ENCODE measurements at regions not wholly inside any gene's neighbourhood (a gene's known extent, or its start where the extent isn't known, plus 50 kb on each side); places are given as distances from the start of the nearest gene placed in this dataset.

GRCh38 chr10:60459701-60460457, 70.2 kb upstream of the ANK3 start:
- TF ChIP-seq, protein P1, sequence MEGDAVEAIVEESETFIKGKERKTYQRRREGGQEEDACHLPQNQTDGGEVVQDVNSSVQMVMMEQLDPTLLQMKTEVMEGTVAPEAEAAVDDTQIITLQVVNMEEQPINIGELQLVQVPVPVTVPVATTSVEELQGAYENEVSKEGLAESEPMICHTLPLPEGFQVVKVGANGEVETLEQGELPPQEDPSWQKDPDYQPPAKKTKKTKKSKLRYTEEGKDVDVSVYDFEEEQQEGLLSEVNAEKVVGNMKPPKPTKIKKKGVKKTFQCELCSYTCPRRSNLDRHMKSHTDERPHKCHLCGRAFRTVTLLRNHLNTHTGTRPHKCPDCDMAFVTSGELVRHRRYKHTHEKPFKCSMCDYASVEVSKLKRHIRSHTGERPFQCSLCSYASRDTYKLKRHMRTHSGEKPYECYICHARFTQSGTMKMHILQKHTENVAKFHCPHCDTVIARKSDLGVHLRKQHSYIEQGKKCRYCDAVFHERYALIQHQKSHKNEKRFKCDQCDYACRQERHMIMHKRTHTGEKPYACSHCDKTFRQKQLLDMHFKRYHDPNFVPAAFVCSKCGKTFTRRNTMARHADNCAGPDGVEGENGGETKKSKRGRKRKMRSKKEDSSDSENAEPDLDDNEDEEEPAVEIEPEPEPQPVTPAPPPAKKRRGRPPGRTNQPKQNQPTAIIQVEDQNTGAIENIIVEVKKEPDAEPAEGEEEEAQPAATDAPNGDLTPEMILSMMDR (conservative IDR thresholded peaks at IDR 0.05; ENCODE audit: low read depth), result no peak
- CTCF ChIA-PET, result no interaction called here
- H3K27ac ChIP-seq, result no peak overlapping the region
- DNase-seq (ENCODE audit: low spot score), result no peak
- POLR2A ChIA-PET (ENCODE audit: low non-redundant PET), result interaction anchor here (0.7 to 0.9 kb wide), 2 partner anchors 124 to 318 kb away, joined by 3 read pairs; partner anchors contain the start of gene CDK1

- ChIA-PET CTCF (no interaction called here), POLR2A (ENCODE audit: low non-redundant PET) (no interaction called here)
- H3K27ac ChIP-seq, result no peak overlapping the region
- DNase-seq (ENCODE audit: low spot score), result no peak
- TF ChIP-seq, protein P1 (conservative IDR thresholded peaks at IDR 0.05; ENCODE audit: low read depth), result no peak
Measured at GRCh38 chr10:60456053-60456452, 66.4 kb upstream of the ANK3 start.

DNA sequence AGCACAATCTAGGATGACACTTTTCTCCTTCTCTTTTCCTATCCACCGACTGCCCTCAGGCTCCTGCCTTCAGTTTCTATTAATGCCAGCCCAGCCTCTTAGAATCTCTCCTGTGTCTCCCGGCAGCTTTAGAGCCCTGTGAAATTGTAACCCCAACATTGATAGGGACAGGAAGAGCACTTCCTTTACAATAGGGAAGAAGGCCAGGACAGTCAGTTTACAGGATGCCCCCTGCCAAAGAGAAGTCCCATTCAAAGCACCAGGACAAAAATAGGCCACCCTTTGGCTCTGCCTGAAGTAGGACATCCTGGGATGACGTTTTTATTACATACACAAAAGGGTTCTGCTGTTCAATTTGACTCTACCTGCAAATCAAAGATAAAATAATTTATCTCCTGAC, 64.7 kb upstream of the ANK3 start:
- CTCF ChIA-PET, result no interaction called here
- TF ChIP-seq, protein P1 (conservative IDR thresholded peaks at IDR 0.05; ENCODE audit: low read depth), result no peak

GRCh38 chr10:60453036-60453435, 63.4 kb upstream of the ANK3 start:
- DNase-seq (ENCODE audit: low spot score), result no peak
- TF ChIP-seq, protein P1 (conservative IDR thresholded peaks at IDR 0.05; ENCODE audit: low read depth), result no peak
- no peak overlapping the region for H3K27ac ChIP-seq
- CTCF ChIA-PET, result interaction anchor here (0.6 kb wide), 1 partner anchor 197 kb away, joined by 5 read pairs; no protein-coding TSS in a partner anchor
- POLR2A ChIA-PET (ENCODE audit: low non-redundant PET), result no interaction called here

More for the DNA sequence above, 64.7 kb upstream of the ANK3 start:
- no peak overlapping the region for H3K27ac ChIP-seq
- no peak for DNase-seq (ENCODE audit: low spot score)
- POLR2A ChIA-PET (ENCODE audit: low non-redundant PET), result no interaction called here

DNA sequence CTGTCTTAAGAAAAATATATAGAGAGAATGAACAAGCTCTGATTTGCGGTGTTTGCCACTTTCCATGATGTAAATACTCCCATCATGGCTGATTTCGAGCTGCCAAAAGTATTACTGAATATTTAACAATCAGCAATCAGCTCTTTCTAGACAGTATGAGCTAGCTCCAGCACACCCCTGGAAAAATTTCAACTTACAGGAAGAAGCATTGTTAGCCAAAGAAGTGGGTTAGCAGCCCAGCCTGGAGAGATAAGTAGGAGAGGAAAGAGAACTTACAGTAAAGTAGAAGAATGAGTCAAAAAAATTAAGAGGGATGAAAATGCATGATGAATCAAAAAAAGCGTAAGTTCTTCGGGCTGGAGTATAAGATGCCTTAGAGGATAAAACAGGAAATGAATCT, 60.6 kb upstream of the ANK3 start:
- no peak for DNase-seq (ENCODE audit: low spot score)
- CTCF ChIA-PET, result interaction anchor here (0.6 to 0.7 kb wide), 2 partner anchors 255 to 304 kb away, joined by 3 to 8 read pairs; no protein-coding TSS in a partner anchor
- no peak overlapping the region for H3K27ac ChIP-seq
- TF ChIP-seq, protein P1 (conservative IDR thresholded peaks at IDR 0.05; ENCODE audit: low read depth), result no peak
- POLR2A ChIA-PET (ENCODE audit: low non-redundant PET), result no interaction called here

DNA sequence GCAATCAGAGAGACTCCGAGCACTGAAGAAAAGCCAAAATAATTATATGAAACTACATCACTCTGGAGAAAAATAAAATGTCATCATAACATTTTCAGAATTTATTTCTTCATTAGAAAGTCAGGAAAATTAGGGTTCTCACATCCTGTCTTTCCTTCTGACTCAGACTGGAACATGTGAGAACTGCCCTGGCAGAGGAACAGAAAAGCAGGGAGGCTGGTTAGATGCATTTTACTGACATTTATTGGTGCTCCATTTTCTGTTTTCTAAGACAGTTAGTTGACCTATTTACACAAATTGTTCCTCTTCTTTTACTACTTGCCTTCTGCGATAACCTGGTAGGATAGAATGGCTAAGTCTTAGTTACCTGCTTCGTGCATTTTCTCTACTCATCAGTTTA, 58.6 kb upstream of the ANK3 start:
- TF ChIP-seq, protein P1 (conservative IDR thresholded peaks at IDR 0.05; ENCODE audit: low read depth), result no peak
- no peak for DNase-seq (ENCODE audit: low spot score)
- ChIA-PET POLR2A (ENCODE audit: low non-redundant PET) (no interaction called here), CTCF (no interaction called here)
- H3K27ac ChIP-seq, result no peak overlapping the region
